OCI-LY7 (cell line): ENCODE measurements at regions not wholly inside any gene's neighbourhood (a gene's known extent, or its start where the extent isn't known, plus 50 kb on each side); places are given as distances from the start of the nearest gene placed in this dataset.

Experiments
- CTCF ChIP-seq: fragments of 200-600 bp; sonication (generic); conservative IDR thresholded peaks from 2 replicates; pipeline ENCODE4 v1.5.1; 2014; ENCODE audit warnings: mild to moderate bottlenecking, antibody characterized with exemption, low read length, moderate library complexity, mixed read lengths
- EZH2phosphoT487 ChIP-seq: fragments of 200-600 bp; sonication (generic); IDR thresholded peaks from 2 replicates; pipeline ENCODE4 v1.6.1; 2018; ENCODE audit warnings: low read depth, borderline replicate concordance, mild to moderate bottlenecking, mixed run types, antibody characterized with exemption, low read length, moderate library complexity, mixed read lengths

- TF ChIP-seq CTCF (no peak), EZH2phosphoT487 (no peak)
These were observed 103.2 kb downstream of the GPR37 start for GRCh38 chr7:124662372-124662771.
